ENCODE measurements at regions not wholly inside any gene's neighbourhood (a gene's known extent, or its start where the extent isn't known, plus 50 kb on each side); places are given as distances from the start of the nearest gene placed in this dataset.
"Not testable (repeated sequence)": the region's sequence is repeated elsewhere in the genome, so short reads cannot be mapped to it uniquely, and the experiment has no call there.

GRCh38 chr1:217138173-217138765, 415.0 kb upstream of the ESRRG start:
- DNase-seq: peak in 1 of 3 donors; percentile 34

GRCh38 chr1:217137210-217137881, 414.1 kb upstream of the ESRRG start:
- peak in 1 of 3 donors; percentile 28 for DNase-seq

GRCh38 chr1:217136895-217137205, 413.6 kb upstream of the ESRRG start:
- DNase-seq: peak in 1 of 3 donors; percentile 21

GRCh38 chr1:217135987-217136894, 413.0 kb upstream of the ESRRG start:
- peak in 1 of 3 donors; percentile 26 for DNase-seq

GRCh38 chr1:217135569-217135915, 412.3 kb upstream of the ESRRG start:
- DNase-seq: peak; percentile 11 to 79 (median 36)

GRCh38 chr1:217134857-217135568, 411.8 kb upstream of the ESRRG start:
- DNase-seq: peak; percentile 15 to 79 (median 28)

- DNase-seq: peak in 2 of 3 donors; percentile 13 to 36
These were observed 411.0 kb upstream of the ESRRG start for GRCh38 chr1:217133958-217134856.

- no peak for DNase-seq
These were observed 409.9 kb upstream of the ESRRG start for GRCh38 chr1:217133092-217133491.

GRCh38 chr1:217123340-217123739, 400.1 kb upstream of the ESRRG start:
- DNase-seq: not testable (repeated sequence)

GRCh38 chr1:217117973-217118465, 394.8 kb upstream of the ESRRG start:
- DNase-seq: no peak

GRCh38 chr1:217115404-217116380, 392.5 kb upstream of the ESRRG start:
- DNase-seq: no peak

GRCh38 chr1:217109928-217110327, 386.7 kb upstream of the ESRRG start:
- DNase-seq: no peak

- DNase-seq: no peak
These were observed 383.1 kb upstream of the ESRRG start for GRCh38 chr1:217106231-217106901.

- DNase-seq: no peak
These were observed 382.2 kb upstream of the ESRRG start for GRCh38 chr1:217105437-217105836.

GRCh38 chr1:217097819-217098218, 374.6 kb upstream of the ESRRG start:
- DNase-seq: peak in 2 of 3 donors; percentile 3 to 37

GRCh38 chr1:217096200-217096599, 373.0 kb upstream of the ESRRG start:
- DNase-seq: peak in 1 of 3 donors; percentile 9

- DNase-seq: no peak
These were observed 371.9 kb upstream of the ESRRG start for GRCh38 chr1:217095050-217095622.

- DNase-seq: peak in 1 of 3 donors; percentile 3
These were observed 368.3 kb upstream of the ESRRG start for GRCh38 chr1:217091561-217091960.
